Fibroblast of skin of abdomen (primary cell): ENCODE measurements at regions not wholly inside any gene's neighbourhood (a gene's known extent, or its start where the extent isn't known, plus 50 kb on each side); places are given as distances from the start of the nearest gene placed in this dataset.
A peak's percentile ranks its signal among the peaks of the same experiment; 100 is the strongest.
"Not testable (repeated sequence)": the region's sequence is repeated elsewhere in the genome, so short reads cannot be mapped to it uniquely, and the experiment has no call there.

ENCODE experiments used
- DNase-seq: peaks from one replicate; pipeline ENCODE4 v3.0.0-alpha.2; 2013

DNA sequence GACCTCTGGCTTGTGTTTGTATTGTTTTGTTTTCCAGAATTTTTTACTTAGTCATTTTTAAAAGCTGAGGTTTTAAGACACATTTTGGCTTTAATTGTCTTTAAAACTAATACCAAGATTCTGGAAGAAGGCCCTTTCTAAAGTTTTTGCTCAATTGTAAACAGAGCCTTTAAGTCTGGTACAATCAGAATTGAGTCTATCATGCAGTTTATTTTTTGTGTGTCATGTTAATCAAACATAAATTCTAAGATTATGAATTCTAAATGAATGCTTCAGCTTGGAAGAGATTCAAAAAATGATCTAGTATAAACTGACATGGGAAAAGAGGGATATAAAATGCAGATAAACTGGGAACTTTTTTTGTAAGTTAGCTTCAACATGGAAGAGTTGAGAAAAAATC lies 882.7 kb downstream of the TLE1 start:
- no peak for DNase-seq

DNA sequence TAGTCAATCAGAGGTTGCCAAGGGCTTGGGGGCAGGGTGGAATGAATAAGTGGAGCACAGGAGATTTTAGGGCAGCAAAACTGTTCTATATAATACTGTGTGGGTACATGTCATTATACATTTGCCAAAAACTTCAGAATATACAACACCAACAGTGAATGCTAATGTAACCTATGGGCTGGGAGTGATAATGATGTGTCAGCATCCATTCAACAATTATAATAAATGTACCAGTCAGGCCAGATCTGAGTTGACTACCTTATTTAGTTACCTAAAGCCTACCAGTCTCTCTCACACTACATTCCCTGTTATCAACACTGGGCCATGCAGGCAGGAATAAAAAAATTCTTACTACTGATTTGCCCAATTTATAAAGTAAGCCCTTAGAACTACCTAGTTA lies 884.5 kb downstream of the TLE1 start:
- DNase-seq = no peak

DNA sequence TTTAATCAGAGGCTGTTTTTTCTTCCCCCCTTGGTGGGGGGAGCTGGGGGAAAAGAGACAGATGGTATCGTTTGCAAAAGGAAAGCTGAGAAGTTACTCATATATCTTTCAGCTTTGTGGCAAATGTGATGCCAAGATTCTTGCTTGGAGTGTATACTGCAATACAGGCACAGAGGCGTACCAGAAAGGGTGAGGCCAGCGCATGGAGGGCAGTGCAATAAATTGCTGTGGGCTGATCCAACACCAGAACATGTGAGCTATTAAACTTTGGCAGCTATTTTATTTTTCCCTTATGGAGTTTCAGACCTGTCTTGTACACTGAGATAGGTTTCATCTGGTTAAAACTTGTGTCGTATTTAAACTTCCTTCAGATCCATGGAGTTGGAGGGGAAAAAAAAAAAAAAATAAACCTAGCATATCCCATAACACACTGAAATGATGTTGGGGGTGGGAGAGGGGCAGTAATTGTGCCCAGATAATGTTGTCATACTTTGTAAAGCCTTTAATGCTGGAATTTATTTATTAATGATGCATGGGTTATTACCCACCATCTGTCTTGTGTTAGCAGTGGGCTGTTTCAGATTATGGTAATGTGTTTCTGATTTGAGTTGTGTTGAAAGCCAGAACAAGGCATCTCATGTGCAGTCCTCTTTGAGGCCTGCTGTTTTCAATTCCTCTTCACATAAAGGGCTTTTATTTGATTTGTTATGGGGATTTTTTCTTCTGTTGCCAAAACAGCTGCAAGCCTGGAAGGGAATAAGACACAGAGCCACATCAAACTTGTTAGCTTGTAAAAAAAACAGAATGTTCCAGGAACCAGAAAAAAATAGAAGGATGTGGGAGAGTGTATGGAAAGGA lies 891.3 kb downstream of the TLE1 start:
- DNase-seq = peak; percentile 93

DNA sequence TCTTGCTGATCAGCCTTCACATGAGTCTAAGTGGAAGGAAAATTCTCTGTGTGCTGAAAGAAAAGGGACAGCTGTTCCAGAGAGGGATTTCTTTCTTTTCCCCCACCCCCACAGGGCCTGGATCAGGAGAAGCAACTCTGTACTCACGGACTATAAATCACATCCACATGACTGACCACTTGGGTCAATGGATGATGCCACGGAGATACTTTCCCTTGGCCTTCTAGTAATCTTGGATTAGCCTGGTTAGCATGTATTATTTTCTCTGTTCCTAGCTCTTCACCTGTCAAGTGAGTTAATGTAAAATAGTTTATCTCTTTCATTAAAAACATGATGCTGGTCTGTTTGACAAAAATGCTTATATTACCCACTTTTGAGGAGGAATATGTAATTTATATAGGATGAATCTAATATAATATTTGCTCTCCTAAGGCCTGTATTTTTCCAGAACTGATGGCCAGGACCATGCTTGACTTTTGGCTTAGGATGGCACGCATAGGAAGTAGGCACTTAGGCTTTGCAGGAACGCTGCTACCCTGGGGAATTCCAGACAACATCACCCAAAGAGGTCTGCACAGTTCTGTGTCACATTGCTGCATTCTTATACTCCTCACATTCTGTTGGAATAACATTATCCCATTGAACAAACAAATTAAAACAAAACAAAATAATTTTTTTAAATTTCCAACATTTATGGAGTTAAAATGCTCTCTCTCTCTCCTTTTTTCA lies 892.1 kb downstream of the TLE1 start:
- peak; percentile 5 for DNase-seq

DNA sequence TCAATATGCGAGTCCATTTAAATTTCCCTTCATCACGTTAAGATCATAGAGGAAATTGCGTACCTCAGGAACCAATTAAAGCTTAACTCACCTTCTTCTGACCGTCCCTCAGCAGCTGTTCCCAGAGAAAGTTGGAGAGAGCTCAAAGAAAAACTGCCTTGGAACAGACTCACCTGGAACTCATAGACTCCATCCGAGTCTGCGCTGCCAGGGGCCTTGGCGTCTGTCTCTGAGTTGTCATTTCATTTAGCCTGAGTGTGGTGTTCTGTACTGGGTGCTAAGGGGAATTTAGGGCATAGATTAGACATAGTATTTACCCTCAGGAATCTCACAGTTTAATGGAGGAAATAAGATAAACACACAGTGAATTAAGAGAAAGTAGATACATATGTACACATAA lies 892.7 kb downstream of the TLE1 start:
- no peak for DNase-seq

DNA sequence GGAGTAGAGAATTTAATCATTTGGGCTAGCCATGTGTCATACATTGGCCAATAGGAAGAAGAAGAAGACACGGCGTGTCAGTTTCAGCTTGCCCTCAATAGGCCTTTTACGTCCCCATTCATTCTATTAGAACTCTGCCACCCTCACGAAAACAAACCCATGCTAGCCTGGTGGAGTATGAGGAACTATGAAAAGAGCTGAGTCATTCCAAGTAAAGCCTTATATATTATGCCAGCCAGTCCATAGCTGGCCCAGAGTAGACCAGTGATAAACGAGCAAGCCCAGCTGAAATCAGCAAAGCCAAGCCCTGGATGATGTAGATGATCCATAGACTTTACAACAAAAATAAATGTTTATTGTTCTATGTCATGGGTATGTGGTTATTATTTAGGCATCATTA lies 895.1 kb downstream of the TLE1 start:
- DNase-seq = no peak

DNA sequence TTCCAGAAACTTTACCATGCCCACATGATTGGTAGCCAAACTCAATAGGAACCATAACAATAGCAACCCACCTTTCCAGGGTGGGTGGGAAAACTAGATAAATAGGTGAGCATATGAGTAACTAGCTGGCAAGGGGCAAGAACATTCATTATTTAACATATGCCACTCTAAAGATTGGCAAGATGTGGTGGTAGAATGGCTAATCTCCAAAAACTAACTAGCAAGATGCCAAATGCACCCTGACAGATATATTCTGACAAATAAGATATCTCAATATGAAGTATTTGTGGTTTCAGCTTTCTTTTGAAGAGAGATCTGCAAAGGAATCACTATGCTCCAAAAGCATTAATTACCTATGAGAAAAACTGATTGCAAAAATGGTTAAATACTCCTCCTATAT lies 895.6 kb downstream of the TLE1 start:
- DNase-seq = no peak

DNA sequence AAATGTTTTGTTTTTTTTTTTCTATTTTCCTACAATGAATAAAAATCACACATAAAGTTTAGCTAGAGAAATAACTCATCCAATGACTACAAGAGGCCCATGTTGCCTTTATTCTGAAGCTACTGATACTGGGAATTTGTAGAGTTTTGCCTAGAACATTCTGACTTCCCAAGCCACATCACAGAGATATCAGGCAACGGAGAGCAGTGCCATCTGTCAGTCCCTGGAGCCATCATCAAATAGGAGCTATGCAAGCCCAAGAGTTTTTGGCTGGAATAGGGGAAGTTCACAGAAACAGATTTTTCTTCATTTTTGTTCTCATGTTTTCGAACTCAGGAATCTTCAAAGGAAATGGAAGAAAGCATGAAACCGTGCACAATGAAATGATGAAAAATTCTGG lies 896.6 kb downstream of the TLE1 start:
- no peak for DNase-seq

DNA sequence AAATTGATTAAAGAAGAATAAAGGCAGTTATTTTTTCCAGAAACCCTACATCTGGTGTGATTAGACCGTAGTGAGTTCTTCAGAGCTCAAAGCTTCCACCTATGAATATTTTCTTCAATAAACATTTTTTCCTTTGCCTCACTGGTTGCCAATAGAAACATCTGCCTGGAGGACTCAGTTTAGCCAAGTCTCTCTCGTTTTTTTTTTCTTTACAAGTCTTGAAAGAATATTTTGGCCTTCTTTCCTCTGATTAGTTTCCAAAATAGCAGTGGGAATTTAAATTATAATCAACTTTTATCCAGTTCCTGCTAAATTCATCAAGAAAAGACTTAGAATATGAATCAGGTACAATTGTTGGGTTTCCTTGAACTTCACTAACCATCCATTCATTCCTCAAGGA lies 897.5 kb downstream of the TLE1 start:
- DNase-seq = no peak

DNA sequence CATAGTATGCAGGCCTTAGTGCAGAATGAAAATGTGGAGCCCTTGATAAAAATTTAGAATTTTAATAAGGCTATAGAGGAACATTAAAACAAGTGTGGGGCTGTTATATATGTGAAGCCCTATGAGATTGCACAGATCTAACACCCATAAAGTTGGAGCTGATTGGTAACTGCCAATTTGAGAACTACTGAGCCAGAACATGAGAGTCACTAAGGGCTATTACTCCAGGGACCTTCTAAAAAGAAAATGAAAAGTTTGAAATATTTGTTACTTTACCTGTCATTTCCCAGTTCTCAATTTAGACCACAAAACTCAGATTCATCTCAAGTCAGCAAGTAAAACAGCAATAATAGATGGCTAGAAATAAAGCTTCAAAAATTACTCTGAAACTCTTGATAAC lies 898.6 kb downstream of the TLE1 start:
- no peak for DNase-seq

DNA sequence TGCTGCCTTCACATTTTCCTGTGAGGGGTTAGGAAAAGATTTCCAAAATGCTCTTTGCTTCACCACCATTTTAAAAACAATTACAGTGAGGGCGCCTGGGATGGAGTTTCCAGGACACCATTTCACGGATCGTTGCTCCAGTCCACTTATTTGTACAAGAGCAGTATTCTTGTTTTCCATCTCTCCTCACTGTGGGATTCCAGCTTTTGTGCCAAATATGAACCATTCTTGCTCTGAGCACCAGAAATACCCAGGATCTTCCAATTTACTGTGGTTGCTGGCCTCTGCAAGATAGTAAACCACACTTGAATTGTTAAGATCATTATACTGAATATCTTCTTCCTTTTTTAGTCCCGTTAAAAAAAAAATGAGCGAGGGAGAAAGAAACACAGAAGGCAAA lies 899.5 kb downstream of the TLE1 start:
- peak; percentile 12 for DNase-seq

DNA sequence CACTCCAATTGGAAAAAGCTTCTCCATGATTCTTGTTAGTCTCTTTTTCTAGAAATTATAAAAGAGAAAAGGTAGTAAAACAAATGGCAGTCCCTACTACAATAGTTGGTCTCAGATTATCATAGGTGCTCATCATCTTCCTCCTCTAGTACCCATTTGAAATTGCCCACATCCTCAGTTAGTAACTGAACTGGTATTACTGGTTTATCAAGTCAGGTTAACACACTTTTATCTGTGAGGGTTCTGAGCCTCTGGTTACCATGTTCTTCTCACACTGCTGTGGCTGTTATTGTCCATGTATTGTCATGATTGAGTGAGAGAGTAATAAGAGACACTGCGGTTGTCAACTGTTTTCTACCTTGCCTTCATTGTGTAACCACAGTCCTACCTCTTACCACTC lies 901.7 kb downstream of the TLE1 start:
- DNase-seq = no peak

DNA sequence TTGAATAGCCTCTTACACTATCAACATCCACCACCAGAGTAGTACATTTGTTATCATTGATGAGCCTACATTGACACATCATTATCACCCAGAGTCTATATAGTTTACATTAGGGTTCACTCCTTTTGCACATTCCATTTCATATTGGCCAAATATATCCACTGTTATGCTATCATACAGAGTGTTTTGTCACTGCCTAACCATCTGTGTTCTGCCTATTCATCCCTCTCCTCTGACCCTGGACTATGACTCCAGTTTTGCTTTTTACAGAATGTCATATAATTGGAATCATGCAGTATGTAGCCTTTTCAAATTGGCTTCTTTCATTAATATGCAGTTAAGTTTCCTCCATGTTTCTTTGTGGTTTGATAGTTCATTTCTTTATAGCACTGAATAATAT lies 904.7 kb downstream of the TLE1 start:
- DNase-seq = no peak

DNA sequence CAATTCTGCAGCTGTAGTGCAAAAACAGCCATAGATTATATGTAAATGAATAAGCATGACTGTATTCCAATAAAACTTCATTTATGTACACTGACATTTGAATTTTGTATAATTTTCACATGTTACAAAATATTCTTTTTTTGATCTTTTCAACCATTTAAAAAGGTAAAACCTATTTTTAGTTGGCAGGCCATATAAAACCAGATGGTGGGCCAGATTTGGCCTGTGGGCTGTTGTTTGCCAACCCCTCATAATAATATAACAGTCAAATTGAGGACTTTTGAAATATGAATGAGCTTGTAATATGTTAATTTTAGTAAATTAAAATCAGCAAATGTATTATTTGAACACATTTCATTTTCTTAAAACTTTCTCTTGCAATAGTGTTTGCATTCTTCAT lies 913.4 kb downstream of the TLE1 start:
- no peak for DNase-seq

DNA sequence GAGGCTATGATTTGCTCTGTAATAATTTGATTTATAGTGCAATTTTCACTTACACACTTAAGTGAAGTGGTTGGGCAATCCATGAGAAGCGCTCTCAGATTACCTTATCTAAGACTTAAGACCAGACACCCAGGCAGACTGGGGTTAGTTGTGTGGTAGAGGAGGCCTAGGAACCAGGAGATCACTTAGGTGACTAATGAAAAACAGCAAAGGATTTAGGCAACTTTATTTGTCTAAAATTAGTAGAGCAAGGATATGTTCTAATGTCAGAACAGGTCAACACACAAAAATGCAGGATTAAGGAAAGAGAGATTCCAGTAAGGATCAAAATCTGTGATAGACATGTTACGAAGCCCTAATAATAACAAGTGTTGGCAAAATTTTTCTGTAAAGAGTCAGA lies 913.8 kb downstream of the TLE1 start:
- peak; percentile 51 for DNase-seq

DNA sequence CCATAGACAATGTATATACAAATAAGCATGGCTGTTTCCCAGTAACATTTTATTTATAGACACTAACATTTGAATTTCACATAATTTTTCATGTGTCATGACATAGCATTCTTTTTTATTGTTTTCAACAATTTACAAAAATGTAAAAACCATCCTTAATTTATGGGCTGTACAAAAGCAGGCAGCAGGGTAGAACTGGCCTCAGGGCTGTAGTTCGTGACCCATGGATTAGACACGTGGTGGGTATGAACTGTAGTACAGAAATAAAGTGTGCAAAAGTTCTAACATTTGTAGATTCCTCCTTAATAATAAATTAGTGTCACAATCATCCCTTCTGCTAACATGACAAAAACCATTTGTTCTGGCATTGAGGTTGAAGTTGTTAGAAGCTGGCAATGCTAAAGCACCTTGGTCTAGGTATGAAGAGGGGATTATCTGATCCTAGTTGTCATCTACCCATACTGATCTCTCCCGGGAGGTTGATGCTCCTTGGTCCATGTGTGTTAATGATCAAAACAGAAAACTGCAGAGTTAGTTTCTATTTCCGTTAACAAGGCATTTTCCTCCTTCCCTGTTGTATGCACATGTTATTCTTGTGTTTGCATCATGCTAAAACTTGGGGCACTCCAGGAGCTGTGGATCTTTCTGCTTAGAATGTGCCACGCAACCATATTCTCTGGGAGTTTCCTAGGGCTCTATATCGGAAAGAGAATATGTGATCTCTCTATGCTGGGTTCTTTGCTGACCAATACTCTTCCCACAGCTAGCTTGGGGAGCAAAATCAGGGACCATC lies 917.6 kb downstream of the TLE1 start:
- DNase-seq = no peak

DNA sequence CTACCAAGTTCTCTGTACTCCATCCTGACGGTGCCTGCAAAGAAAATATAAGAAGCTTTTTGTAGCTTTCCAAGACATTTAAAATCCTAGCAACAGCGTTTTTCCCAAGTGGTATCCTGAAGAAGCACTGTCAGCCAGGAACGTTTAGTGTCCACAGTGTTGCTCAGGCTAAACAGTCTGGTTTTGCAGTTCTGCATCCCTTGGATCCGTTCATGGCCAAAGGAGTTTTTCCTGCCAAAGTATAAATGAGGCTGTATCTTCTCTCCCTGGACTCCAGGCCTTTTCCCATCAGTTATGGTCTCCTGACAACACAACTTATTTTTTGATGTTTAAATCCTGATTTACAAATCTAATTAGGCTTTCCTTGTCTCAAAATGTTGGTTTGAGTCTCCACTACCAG lies 925.8 kb downstream of the TLE1 start:
- DNase-seq = no peak

DNA sequence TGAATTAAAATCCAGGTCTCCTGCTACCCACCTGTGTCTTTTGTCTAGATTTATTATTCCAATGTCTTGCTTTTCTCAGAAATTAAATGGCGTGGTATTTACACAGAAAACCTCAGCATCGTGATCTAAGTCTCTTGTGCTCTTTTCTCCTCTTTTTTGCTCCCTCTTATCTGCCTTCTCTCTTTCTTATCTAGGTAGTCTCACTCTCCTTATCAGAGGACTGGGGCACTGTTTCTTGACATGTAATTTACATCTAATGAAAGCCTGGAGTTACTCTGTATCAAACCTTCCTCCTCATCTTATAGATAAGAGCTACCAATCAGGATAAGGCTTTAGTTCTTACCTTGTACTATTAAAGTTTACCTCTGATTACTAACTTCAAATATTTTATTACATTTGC lies 933.8 kb downstream of the TLE1 start:
- DNase-seq = no peak

DNA sequence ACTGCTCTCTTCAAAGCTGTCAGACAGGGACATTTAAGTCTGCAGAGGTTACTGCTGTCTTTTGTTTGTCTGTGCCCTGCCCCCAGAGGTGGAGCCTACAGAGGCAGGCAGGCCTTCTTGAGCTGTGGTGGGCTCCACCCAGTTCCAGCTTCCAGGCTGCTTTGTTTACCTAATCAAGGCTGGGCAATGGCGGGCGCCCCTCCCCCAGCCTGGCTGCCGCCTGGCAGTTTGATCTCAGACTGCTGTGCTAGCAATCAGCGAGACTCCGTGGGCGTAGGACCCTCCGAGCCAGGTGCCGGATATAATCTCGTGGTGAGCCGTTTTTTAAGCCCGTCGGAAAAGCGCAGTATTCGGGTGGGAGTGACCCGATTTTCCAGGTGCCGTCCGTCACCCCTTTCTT lies 942.3 kb downstream of the TLE1 start:
- not testable (repeated sequence) for DNase-seq

DNA sequence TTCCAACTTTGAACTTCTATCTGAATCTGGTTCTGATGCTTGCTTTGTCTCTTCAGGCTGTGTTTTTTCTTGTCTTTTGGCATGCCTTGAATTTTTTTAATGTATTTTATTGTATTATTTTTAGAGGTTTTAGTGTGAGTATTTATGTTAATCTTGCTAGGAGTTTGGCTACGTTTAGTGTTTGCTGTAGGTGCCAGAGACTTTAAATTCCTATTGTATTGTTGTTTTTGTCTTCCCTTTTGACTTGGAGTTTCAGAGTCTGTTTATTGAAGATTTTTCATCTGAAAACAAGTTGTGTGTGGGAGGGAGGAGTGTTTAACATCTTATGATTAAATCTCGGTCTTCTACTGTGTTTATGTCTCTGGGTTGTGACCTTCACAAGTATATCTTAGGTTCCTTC lies 956.8 kb downstream of the TLE1 start:
- DNase-seq = no peak

DNA sequence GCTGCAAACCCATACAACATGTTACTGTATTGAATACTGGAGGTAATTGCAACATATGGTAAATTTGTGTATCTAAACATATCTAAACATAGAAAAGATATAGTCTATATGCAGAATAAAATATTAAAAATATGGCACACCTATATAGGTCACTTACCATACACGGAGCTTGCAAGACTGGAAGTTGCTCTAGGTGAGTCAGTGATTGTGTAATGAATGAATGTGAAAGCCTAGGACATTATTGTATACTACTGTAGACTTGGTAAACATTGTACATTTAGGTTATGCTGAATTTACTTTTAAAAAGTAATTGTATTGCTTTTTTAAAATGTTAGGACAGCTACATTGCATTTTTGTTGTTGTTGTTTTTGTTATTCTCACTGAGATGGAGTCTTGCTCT lies 968.8 kb downstream of the TLE1 start:
- DNase-seq = no peak

DNA sequence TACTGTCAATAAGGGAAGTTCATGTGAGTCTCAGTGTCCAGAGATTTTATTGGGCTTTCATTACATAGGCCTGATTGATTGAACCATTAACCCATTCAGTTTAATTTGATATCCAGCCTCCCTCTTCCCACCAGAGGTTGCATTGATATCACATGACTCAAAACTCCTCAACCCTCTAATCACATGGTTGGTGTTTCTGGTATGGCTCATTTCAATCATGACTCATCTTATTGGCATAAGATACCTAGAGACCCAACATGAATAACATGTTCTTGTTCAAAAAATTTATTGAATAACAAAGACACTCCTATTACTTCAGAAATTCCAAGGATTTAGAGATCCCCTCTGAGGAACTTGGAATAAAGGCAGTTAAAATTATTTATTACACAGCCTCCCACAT lies 982.2 kb downstream of the TLE1 start:
- peak; percentile 57 for DNase-seq

DNA sequence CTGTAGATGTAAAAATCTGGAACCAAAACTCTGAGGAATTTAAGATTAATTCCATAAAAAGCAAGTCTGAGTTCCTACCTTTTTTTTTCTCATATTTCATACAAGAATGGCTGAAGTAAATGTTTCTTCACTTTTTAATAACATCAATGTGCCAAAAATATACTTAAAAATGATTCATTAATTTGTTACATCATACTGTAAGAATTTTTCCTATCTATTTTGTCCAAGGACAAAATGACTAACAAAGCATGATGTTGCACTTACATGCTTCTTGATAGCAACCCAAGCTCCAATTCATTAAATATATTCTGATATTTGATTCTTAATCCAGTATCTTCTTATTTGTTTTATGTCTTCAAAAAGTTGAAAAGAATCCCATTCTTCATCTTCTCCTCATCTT lies 988.3 kb downstream of the TLE1 start:
- DNase-seq = peak; percentile 16
